IPS-18a (cell line): ENCODE measurements at regions not wholly inside any gene's neighbourhood (a gene's known extent, or its start where the extent isn't known, plus 50 kb on each side); places are given as distances from the start of the nearest gene placed in this dataset.
"Not testable (repeated sequence)": the region's sequence is repeated elsewhere in the genome, so short reads cannot be mapped to it uniquely, and the experiment has no call there.

Experiments
- H3K27ac ChIP-seq: one replicate; pipeline ENCODE4 v1.5.1; 2013; ENCODE audit warnings: low read length
- H3K27me3 ChIP-seq: one replicate; pipeline ENCODE4 v1.6.1; 2013; ENCODE audit warnings: mild to moderate bottlenecking, low read length; ENCODE audit not compliant: control insufficient read depth, insufficient read depth
- H3K36me3 ChIP-seq: one replicate; pipeline ENCODE4 v1.6.1; 2013; ENCODE audit warnings: low read depth, low read length; ENCODE audit not compliant: control insufficient read depth
- H3K4me1 ChIP-seq: one replicate; pipeline ENCODE4 v1.6.1; 2013; ENCODE audit warnings: low read depth, low read length; ENCODE audit not compliant: control insufficient read depth
- H3K4me3 ChIP-seq: one replicate; pipeline ENCODE4 v1.5.1; 2013; ENCODE audit warnings: low read length
- H3K9ac ChIP-seq: one replicate; pipeline ENCODE4 v1.6.1; 2013; ENCODE audit warnings: mild to moderate bottlenecking, low read length, moderate library complexity
- H3K9me3 ChIP-seq: one replicate; pipeline ENCODE4 v1.6.1; 2013; ENCODE audit warnings: low read depth, low read length; ENCODE audit not compliant: control insufficient read depth

DNA sequence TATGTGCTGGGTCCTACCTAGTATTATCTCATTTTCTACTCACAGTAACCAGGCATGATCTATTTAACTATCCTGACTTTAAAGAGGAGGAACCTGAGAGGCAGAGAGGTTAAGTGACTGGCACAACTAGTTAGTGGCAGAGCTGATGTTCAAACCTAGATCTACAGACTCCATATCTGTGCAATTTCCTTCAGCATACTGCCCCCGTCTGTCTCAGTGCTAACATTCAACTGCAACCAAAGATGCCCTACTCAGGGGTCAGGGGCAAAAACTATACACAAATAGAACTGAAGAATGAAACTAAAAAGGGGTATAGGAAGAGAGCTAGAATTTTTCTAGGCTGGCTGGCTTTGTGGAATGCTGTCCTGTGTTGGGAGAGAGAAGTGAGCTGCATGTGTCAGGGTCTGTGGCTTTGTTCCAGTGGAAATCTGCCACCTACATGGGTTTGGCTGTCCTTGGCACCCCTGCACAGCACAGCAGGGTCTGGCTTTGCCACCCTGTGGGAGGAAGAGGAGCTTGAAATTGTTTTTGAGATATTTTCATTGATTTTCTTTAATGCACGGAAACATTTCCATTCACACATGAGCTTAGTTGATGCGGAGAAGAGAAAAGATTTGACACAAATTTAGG is 368.5 kb downstream of the RPS6KC1 start:
- no peak overlapping the region for H3K9ac ChIP-seq
- H3K4me1 ChIP-seq = no peaks in the 10 kb centered on the region
- H3K9me3 ChIP-seq = no peaks in the 10 kb centered on the region
- H3K4me3 ChIP-seq = no peak overlapping the region
- H3K36me3 ChIP-seq = no peaks in the 10 kb centered on the region
- H3K27ac ChIP-seq = no peak overlapping the region
- H3K27me3 ChIP-seq = no peaks in the 10 kb centered on the region

DNA sequence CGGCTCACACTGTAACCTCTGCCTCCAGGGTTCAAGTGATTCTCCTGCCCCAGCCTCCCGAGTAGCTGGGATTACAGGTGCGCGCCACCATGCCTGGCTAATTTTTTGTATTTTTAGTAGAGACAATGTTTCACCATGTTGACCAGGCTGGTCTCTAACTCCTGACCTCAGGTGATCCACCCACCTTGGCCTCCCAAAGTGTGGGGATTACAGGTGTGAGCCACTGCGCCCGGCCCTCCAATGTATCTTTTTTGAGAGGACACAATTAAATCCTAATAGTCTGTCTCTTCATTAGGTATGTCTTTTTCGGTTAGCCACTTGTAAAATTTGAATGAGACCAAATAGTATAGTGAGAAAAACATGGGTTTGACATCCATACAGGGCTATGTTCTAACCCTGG is 370.1 kb downstream of the RPS6KC1 start:
- not testable (repeated sequence) for H3K36me3 ChIP-seq, H3K9ac ChIP-seq, H3K27ac ChIP-seq, H3K9me3 ChIP-seq, H3K4me1 ChIP-seq, H3K4me3 ChIP-seq, H3K27me3 ChIP-seq

DNA sequence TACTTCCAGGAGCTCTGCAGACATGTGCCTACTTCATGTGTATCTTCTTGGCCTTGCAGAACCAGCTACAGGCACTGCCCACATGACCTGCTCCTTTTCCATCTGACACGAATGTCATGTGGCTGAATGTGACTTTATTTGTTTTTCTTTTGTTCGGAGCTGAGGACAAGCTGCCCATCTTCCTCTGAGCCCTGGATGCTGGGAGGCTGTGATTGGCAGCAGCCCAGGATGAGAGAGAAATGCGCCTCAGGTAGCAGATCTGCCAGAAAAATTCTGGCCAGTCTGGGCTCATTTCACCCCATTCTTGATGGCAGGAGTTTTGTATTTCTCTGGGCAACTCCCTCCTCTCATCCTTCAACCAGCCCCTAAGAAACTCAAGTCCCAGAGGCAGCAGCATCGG is 372.0 kb downstream of the RPS6KC1 start:
- Histone ChIP-seq H3K4me3 (no peak overlapping the region), H3K27me3 (no peaks in the 10 kb centered on the region), H3K27ac (no peak overlapping the region), H3K9ac (no peak overlapping the region), H3K4me1 (no peaks in the 10 kb centered on the region), H3K36me3 (no peaks in the 10 kb centered on the region), H3K9me3 (no peaks in the 10 kb centered on the region)

DNA sequence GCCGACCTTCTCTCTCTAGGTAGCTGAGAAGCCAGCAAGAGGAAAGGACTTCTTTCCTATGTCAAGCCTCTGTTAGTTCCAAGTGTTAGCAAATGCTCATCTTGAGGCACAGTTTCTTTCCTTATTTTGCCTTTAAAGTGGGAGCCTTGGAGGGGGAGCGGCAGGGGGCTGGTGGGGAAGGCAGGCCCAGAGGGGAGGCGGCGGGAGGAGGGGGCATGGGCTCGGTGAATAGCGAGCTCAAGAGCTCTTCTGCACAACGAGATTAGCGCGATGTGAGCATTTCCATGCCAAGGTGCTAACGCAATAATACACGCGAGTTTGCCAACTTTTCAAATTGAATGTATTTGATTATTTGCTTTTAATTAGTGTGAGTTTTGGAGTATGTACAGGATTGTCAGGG is 372.6 kb downstream of the RPS6KC1 start:
- Histone ChIP-seq H3K27me3 (no peaks in the 10 kb centered on the region), H3K4me1 (no peaks in the 10 kb centered on the region), H3K27ac (no peak overlapping the region), H3K36me3 (no peaks in the 10 kb centered on the region), H3K9ac (no peak overlapping the region), H3K9me3 (no peaks in the 10 kb centered on the region), H3K4me3 (no peak overlapping the region)

DNA sequence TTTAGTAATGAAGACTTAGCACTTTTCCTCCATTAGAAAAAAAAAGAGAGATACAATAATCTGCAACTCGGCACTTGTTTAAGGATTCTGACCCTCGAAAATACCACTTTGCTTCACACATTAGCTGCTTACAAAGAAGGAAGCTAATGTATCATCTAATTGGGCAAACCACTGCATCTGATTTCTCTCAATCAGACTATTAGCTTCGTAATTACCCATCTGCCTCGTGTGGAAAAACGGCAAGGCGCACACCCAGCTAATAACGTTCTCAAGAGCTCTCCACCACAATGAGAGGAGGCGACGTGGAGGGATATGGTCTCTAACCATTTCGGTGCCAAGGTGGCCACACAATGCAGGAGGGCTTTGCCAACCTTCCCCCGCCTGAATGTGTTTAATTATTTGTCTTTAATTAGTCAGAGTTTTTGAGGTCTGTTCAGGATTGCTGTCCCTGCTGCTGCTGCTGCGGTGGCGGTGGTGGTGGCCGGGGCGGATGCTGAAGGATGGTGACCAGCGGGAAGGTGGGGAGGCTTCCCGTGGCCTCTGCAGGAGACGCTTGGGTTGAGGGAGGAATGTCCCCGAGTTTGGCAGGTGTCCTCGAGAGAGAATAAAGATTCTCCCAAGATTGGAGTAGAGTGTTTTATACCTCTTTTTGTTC is 374.5 kb downstream of the RPS6KC1 start:
- no peaks in the 10 kb centered on the region for H3K4me1 ChIP-seq
- H3K9ac ChIP-seq = no peak overlapping the region
- H3K4me3 ChIP-seq = no peak overlapping the region
- H3K27ac ChIP-seq = no peak overlapping the region
- no peaks in the 10 kb centered on the region for H3K9me3 ChIP-seq
- H3K27me3 ChIP-seq = no peaks in the 10 kb centered on the region
- no peaks in the 10 kb centered on the region for H3K36me3 ChIP-seq

DNA sequence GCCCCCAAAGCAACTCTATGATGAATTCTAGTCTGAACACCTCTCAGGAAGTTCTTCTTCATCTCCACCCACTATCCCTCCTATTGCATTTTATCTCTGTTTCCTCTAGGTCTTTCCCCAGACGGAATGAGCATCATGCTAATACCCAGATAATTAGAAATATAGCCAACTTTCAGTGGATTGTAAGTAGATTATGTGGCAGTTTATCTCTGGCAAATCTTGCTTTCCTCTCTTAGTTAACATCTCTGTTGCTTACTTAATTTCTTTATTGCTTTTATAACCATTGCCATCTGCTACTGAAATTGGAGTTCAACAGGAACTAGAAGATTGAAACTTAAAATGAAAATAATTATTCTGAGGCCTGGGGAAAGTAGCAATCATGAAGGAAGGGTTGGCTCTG is 378.6 kb downstream of the RPS6KC1 start:
- no peaks in the 10 kb centered on the region for H3K27me3 ChIP-seq
- no peak overlapping the region for H3K9ac ChIP-seq
- no peak overlapping the region for H3K27ac ChIP-seq
- H3K4me1 ChIP-seq = no peaks in the 10 kb centered on the region
- H3K9me3 ChIP-seq = no peaks in the 10 kb centered on the region
- H3K36me3 ChIP-seq = no peaks in the 10 kb centered on the region
- no peak overlapping the region for H3K4me3 ChIP-seq

DNA sequence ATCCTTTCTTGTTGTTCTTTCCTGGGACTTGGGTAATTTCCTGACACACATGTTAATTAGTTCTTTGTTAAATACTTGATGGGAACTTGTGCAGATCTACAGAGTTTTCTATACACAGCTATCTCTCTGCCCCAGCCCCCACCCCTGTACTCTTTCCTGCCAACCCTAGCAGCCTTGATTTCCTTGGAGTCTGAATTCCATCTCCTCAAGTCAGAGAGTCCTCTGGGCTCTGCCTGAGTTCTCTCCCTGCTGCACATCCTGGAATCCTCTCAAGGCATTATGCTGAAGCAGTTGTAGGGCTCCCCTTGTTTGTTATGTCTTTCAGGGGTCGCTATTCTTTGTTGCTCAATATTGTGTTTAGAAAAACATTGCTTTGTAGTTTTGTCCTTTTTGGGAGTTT is 384.7 kb downstream of the RPS6KC1 start:
- H3K4me3 ChIP-seq = no peak overlapping the region
- H3K27ac ChIP-seq = no peak overlapping the region
- H3K9me3 ChIP-seq = no peaks in the 10 kb centered on the region
- H3K27me3 ChIP-seq = no peaks in the 10 kb centered on the region
- H3K9ac ChIP-seq = no peak overlapping the region
- H3K4me1 ChIP-seq = peaks cover 3% of the 10 kb centered on the region
- H3K36me3 ChIP-seq = no peaks in the 10 kb centered on the region

DNA sequence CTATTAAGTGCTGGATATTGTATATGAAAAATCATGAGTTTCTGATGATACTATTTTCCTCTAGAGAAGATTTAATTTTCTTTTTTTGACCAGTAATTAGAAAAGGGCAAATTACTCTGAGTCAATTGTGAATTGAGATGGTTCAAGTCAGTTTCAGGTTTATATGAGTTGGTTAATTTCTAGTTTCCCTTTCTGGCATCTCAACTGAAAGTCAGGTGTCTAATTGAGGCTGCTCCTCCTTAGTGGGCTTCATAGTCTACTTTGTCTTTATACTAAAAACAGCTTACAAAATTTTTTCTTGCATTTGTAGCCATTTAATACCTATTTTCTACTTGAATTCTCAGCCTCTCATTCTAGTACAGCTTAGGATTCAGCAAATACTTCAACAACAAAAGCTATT is 387.3 kb downstream of the RPS6KC1 start:
- no peaks in the 10 kb centered on the region for H3K36me3 ChIP-seq
- H3K9ac ChIP-seq = no peak overlapping the region
- no peaks in the 10 kb centered on the region for H3K27me3 ChIP-seq
- peaks cover 3% of the 10 kb centered on the region for H3K4me1 ChIP-seq
- H3K4me3 ChIP-seq = no peak overlapping the region
- H3K9me3 ChIP-seq = no peaks in the 10 kb centered on the region
- H3K27ac ChIP-seq = no peak overlapping the region

DNA sequence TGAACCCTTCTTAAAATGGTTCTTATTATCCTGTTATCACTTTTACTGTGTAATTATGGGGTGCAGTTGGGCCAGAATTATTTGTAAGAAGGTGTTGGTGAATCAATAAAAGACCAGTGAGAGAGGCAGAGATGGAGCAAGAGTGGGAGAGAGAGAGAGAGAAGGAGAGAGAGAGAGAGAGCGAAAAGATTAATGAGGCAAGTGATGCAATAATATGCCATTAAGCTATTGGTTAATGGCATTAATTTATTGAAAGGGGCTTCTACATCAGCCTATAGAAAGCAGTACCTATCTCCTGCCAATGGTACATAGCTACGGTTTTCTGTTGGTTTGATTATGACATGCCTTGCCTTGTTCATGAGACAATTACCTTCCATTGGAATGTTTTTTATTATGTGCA is 388.7 kb downstream of the RPS6KC1 start:
- Histone ChIP-seq H3K4me3 (no peak overlapping the region), H3K27me3 (no peaks in the 10 kb centered on the region), H3K4me1 (peaks cover 3% of the 10 kb centered on the region), H3K9me3 (no peaks in the 10 kb centered on the region), H3K36me3 (no peaks in the 10 kb centered on the region), H3K27ac (no peak overlapping the region), H3K9ac (no peak overlapping the region)

DNA sequence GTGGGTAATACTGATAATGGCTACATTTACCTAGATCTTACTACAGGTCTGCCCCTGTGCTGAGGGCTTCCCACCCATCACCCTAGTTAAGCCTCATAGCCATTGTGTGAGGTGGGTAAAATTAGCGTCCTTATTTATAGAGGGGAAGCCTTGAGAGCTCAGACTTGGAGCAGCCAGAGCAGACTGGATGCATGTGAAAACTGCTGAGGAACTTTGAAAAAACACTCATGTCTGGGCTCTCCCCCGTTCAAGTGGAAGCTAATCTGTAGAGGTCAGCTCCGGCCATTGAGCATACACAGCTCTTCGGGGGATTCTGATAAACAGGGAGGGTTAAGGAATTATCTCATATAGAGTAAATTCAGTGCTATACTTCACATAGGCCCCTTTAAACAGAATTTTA is 389.7 kb downstream of the RPS6KC1 start:
- no peak overlapping the region for H3K27ac ChIP-seq
- H3K9me3 ChIP-seq = no peaks in the 10 kb centered on the region
- no peaks in the 10 kb centered on the region for H3K27me3 ChIP-seq
- H3K36me3 ChIP-seq = no peaks in the 10 kb centered on the region
- H3K9ac ChIP-seq = no peak overlapping the region
- no peak overlapping the region for H3K4me3 ChIP-seq
- no peaks in the 10 kb centered on the region for H3K4me1 ChIP-seq

DNA sequence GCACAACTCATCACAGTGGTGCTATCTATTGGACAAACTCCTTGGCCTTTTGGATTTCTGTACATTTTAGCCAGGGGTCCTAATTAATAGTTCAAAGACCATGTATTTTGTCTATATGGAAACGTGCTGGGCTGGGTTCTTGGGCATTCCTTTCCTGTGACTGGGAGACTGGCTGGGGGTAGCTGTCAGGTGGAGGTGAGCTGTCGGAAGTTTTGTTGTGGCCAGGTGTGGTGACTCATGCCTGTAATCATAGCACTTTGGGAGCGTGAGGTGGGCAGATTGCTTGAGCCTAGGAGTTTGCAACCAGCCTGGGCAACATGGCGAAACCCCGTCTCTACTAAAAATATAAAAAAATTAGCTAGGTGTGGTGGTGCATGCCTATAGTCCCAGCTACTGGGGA is 392.4 kb downstream of the RPS6KC1 start:
- Histone ChIP-seq H3K4me1 (no peaks in the 10 kb centered on the region), H3K36me3 (no peaks in the 10 kb centered on the region), H3K4me3 (no peak overlapping the region), H3K27ac (no peak overlapping the region), H3K9me3 (no peaks in the 10 kb centered on the region), H3K9ac (no peak overlapping the region), H3K27me3 (no peaks in the 10 kb centered on the region)

DNA sequence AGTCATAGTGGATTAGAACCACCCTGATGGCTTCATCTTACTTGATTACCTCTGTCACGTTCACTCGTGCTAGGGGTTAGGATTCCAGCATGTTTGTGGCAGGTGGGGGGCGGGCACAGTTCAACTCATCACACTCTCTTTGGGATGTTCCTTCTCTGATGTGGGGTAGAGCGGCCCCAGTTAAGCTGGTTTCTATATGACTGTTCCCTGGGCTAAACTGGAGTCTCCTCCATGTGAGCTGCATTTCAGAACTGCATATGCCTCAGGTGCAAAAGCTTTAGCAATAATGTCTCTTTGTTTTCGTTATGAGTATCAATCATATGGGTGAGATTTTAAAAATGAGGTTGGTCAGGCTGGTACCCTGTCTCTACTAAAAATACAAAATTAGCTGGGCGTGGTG is 393.2 kb downstream of the RPS6KC1 start:
- no peaks in the 10 kb centered on the region for H3K9me3 ChIP-seq
- H3K27ac ChIP-seq = no peak overlapping the region
- H3K9ac ChIP-seq = no peak overlapping the region
- H3K4me1 ChIP-seq = no peaks in the 10 kb centered on the region
- no peak overlapping the region for H3K4me3 ChIP-seq
- no peaks in the 10 kb centered on the region for H3K27me3 ChIP-seq
- H3K36me3 ChIP-seq = no peaks in the 10 kb centered on the region
